ENCODE measurements at regions not wholly inside any gene's neighbourhood (a gene's known extent, or its start where the extent isn't known, plus 50 kb on each side); places are given as distances from the start of the nearest gene placed in this dataset.

DNA sequence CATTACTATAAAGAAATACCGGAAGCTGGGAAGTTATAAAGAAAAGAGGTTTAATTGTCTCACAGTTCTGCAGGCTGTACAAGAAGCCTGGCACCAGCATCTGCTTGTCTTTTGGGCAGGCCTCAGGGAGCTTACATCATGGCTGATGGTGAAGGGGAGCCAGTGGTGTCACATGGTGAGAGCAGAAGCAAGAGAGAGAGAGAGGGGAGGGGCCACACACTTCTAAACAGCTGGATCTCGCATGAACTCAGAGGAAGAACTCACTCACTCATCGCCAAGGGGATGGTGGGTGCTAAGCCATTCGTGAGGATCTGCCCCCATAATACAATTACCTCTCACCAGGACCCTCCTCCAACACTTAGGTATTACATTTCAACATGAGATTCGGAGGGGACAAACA lies 51.8 kb upstream of the ANKRD34C start:
- no peak for DNase-seq (ENCODE audit: low read depth)
- TF ChIP-seq, protein P1, sequence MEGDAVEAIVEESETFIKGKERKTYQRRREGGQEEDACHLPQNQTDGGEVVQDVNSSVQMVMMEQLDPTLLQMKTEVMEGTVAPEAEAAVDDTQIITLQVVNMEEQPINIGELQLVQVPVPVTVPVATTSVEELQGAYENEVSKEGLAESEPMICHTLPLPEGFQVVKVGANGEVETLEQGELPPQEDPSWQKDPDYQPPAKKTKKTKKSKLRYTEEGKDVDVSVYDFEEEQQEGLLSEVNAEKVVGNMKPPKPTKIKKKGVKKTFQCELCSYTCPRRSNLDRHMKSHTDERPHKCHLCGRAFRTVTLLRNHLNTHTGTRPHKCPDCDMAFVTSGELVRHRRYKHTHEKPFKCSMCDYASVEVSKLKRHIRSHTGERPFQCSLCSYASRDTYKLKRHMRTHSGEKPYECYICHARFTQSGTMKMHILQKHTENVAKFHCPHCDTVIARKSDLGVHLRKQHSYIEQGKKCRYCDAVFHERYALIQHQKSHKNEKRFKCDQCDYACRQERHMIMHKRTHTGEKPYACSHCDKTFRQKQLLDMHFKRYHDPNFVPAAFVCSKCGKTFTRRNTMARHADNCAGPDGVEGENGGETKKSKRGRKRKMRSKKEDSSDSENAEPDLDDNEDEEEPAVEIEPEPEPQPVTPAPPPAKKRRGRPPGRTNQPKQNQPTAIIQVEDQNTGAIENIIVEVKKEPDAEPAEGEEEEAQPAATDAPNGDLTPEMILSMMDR (IDR thresholded peaks at IDR 0.05; ENCODE audit: low read depth, low read length): no peak
- TF ChIP-seq POLR2A (IDR thresholded peaks at IDR 0.05; ENCODE audit: extremely low read depth, insufficient read length): no peak
- TF ChIP-seq, protein P2, sequence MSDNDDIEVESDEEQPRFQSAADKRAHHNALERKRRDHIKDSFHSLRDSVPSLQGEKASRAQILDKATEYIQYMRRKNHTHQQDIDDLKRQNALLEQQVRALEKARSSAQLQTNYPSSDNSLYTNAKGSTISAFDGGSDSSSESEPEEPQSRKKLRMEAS (IDR thresholded peaks at IDR 0.05; ENCODE audit: low read depth, low read length): no peak
- no peak for TF ChIP-seq MYC (IDR thresholded peaks at IDR 0.05; ENCODE audit: low read depth, low read length)
- H3K4me3 ChIP-seq (ENCODE audit: low read depth, low read length): no peak overlapping the region

DNA sequence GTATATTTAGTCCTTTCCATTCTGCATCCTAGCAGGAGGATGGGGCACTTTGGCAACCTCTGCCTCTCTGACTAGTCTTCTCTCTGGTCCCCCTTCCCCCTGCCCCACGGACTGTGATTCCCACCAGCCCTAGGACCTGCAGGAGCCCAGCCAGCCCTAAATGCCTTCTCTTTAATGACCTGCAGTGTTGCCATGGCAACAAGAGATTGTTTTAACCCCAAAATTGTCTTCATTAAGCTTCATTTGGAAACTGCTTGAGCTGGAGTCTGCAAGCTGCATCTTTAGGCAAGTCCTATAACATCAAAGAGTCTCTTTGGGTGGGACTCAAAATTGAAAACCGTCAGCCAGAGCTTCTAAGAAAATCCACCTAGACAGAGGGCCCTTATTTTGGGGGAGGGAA lies 59.7 kb upstream of the ANKRD34C start:
- no peak overlapping the region for H3K4me3 ChIP-seq (ENCODE audit: low read depth, low read length)
- no peak for DNase-seq (ENCODE audit: low read depth)
- TF ChIP-seq, protein P1 (IDR thresholded peaks at IDR 0.05; ENCODE audit: low read depth, low read length): no peak
- TF ChIP-seq MYC (IDR thresholded peaks at IDR 0.05; ENCODE audit: low read depth, low read length) (no peak), POLR2A (IDR thresholded peaks at IDR 0.05; ENCODE audit: extremely low read depth, insufficient read length) (no peak)
- TF ChIP-seq, protein P2 (IDR thresholded peaks at IDR 0.05; ENCODE audit: low read depth, low read length): no peak

DNA sequence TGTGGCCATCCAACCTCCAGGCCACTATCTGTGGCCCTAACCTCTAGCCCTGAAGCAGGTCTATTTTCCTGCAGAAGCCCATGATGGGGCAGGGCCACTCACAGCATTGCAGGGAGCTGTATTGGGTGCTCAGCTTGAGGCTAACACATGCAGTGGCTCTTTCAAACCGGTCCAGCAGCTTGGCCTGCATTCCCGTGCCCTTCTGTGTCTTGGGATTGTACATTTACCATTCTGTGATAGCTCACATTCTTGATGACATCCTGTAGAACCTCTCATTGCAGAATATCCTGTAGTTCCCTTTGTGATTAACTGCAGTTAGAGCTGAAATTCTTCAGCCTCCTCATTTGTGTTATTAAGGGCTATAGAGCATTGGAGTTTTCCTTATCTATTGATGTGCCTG lies 60.8 kb upstream of the ANKRD34C start:
- TF ChIP-seq, protein P1 (IDR thresholded peaks at IDR 0.05; ENCODE audit: low read depth, low read length): no peak
- no peak for TF ChIP-seq MYC (IDR thresholded peaks at IDR 0.05; ENCODE audit: low read depth, low read length)
- TF ChIP-seq POLR2A (IDR thresholded peaks at IDR 0.05; ENCODE audit: extremely low read depth, insufficient read length): no peak
- TF ChIP-seq, protein P2 (IDR thresholded peaks at IDR 0.05; ENCODE audit: low read depth, low read length): no peak
- no peak for DNase-seq (ENCODE audit: low read depth)
- H3K4me3 ChIP-seq (ENCODE audit: low read depth, low read length): no peak overlapping the region

DNA sequence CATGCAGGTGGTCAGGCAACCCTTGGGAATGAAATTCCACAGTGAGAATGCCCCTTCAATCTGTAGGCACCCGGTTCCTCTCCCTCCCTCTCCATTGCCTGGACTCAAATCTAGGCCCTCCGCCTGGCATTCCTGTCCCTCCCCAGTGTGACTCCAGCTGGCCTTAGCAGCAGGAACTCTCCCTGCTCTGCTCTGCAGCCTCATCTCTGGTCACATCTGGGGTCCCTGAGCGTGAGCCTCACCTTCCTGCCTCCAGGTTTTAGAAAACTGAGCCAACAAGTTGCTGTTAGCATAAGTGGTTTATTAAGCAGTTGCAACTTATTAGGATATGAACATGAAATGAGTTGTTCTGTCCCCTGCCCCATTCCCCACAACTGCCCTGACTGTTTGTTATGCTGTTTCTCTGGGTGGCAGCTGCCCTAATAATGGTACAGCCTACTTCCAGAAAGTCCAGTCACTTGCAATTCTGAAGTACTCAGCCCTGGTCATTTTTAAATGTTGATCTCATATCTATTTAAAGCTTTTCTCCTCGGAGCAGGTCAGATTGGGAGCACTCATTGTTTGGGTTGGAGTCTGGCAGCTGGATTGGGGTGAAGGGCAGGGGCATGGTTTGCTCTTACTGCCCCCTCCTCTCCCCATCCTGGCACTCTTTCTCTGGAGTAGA lies 63.0 kb upstream of the ANKRD34C start:
- no peak overlapping the region for H3K4me3 ChIP-seq (ENCODE audit: low read depth, low read length)
- DNase-seq (ENCODE audit: low read depth): no peak
- TF ChIP-seq, protein P1 (IDR thresholded peaks at IDR 0.05; ENCODE audit: low read depth, low read length): no peak
- TF ChIP-seq, protein P2 (IDR thresholded peaks at IDR 0.05; ENCODE audit: low read depth, low read length): no peak
- TF ChIP-seq MYC (IDR thresholded peaks at IDR 0.05; ENCODE audit: low read depth, low read length) (no peak), POLR2A (IDR thresholded peaks at IDR 0.05; ENCODE audit: extremely low read depth, insufficient read length) (no peak)

DNA sequence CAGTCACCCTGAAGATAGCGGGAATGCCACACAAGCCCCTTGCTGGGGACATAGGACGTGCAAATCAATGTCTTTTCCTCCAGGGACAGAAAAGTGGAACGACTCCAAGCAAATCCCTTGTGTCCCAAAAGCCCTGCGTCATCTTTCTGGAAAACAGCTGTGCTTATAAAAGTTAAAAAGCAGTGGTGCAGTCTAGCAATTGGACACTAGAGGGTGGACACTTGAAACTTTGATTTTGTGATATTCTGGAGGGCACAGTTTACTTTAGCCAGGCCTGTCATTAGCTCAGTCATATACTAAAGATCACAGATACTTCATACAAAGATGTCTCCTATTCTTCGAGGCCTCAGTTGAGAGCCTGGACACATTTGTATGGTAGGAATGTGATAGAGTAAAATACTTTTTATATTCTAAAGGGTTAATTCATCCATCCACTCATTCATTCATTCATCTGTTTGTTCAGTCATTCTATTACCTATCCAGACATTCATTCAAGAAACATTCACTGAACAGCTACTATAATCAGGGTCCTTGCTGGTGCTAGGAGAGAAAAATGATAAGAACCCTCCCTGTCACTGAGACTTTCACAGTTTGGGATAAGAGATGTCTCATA lies 63.8 kb upstream of the ANKRD34C start:
- no peak for DNase-seq (ENCODE audit: low read depth)
- TF ChIP-seq POLR2A (IDR thresholded peaks at IDR 0.05; ENCODE audit: extremely low read depth, insufficient read length): no peak
- TF ChIP-seq, protein P1 (IDR thresholded peaks at IDR 0.05; ENCODE audit: low read depth, low read length): peak; percentile 38
- TF ChIP-seq MYC (IDR thresholded peaks at IDR 0.05; ENCODE audit: low read depth, low read length): no peak
- TF ChIP-seq, protein P2 (IDR thresholded peaks at IDR 0.05; ENCODE audit: low read depth, low read length): no peak
- no peak overlapping the region for H3K4me3 ChIP-seq (ENCODE audit: low read depth, low read length)

All from NB4 (cell line).